ENCODE measurements at regions not wholly inside any gene's neighbourhood (a gene's known extent, or its start where the extent isn't known, plus 50 kb on each side); places are given as distances from the start of the nearest gene placed in this dataset.

DNA sequence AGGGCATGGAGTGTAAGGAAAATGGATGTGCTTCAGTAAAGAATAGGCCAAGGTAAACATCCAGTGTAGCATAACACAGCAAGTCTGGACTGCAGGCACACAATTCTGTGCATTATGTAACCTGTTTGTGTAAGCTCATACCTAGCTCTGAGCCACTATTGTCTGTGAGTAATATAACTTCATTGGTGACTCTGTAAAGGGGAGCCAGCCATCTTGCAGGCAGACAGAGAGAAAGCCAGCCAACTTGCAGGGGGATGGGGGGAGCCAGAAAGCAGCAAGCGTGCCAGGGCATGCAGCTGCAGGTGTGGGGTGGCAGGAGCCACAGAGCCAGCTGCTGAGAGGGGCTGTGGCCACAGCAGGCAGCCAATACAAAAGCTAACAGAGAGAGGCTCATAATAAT is 449.2 kb downstream of the IPMK start:
- Histone ChIP-seq H3K27ac (ENCODE audit: low read depth) (no peak overlapping the region), H3K9me2 (ENCODE audit: insufficient read depth) (peaks cover 8% of the 10 kb centered on the region; the same call in 1 of the 2 replicates), H4K20me1 (replicated peaks; ENCODE audit: insufficient read depth) (no peaks in the 10 kb centered on the region), H3K4me3 (no peak overlapping the region), H3F3A (replicated peaks; ENCODE audit: low read depth) (no peaks in the 10 kb centered on the region), H3K4me2 (no peak overlapping the region), H3K36me3 (ENCODE audit: insufficient read depth) (no peaks in the 10 kb centered on the region), H3K27me3 (ENCODE audit: insufficient read depth) (no peaks in the 10 kb centered on the region), H2AFZ (no peak overlapping the region), H3K79me2 (replicated peaks; ENCODE audit: insufficient read depth) (no peaks in the 10 kb centered on the region), H3K4me1 (ENCODE audit: insufficient read depth) (no peaks in the 10 kb centered on the region)
- no peak for DNase-seq (ENCODE audit: low spot score)
- Mint-ChIP-seq H3K4me3 (no peak overlapping the region), H3K27ac (no peak overlapping the region), H3K4me1 (no peaks in the 10 kb centered on the region), H3K9me3 (no peaks in the 10 kb centered on the region; the same call in 2 of the 3 replicates), H3K36me3 (ENCODE audit: low read depth) (no peaks in the 10 kb centered on the region), H3K27me3 (ENCODE audit: insufficient read depth, low read depth, poor library complexity) (peaks cover 2% of the 10 kb centered on the region)
- no peak for ATAC-seq
- TF ChIP-seq ETS1 (IDR thresholded peaks at IDR 0.05) (no peak), REST (IDR thresholded peaks at IDR 0.05; ENCODE audit: unreplicated experiment) (no peak), JUNB (IDR thresholded peaks at IDR 0.05; ENCODE audit: unreplicated experiment) (no peak), POLR2AphosphoS5 (IDR thresholded peaks at IDR 0.05; ENCODE audit: low read depth) (no peak), STAT1 (IDR thresholded peaks at IDR 0.05; ENCODE audit: unreplicated experiment) (no peak)

GRCh38 chr10:57817741-57818140 is 450.0 kb downstream of the IPMK start:
- Mint-ChIP-seq H3K4me1 (no peaks in the 10 kb centered on the region), H3K27ac (no peak overlapping the region), H3K4me3 (no peak overlapping the region), H3K9me3 (no peaks in the 10 kb centered on the region; the same call in 2 of the 3 replicates), H3K27me3 (ENCODE audit: insufficient read depth, low read depth, poor library complexity) (peaks cover 2% of the 10 kb centered on the region), H3K36me3 (ENCODE audit: low read depth) (no peaks in the 10 kb centered on the region)
- no peaks in the 10 kb centered on the region for H3F3A ChIP-seq (replicated peaks; ENCODE audit: low read depth)
- TF ChIP-seq NANOG (IDR thresholded peaks at IDR 0.05; ENCODE audit: borderline replicate concordance): no peak
- H4K20me1 ChIP-seq (replicated peaks; ENCODE audit: insufficient read depth): no peaks in the 10 kb centered on the region
- H2AFZ ChIP-seq: no peak overlapping the region
- ATAC-seq (no peak), DNase-seq (ENCODE audit: low spot score) (no peak)
- H3K27me3 ChIP-seq (ENCODE audit: insufficient read depth): no peaks in the 10 kb centered on the region
- H3K36me3 ChIP-seq (ENCODE audit: insufficient read depth): no peaks in the 10 kb centered on the region
- no peaks in the 10 kb centered on the region for H3K4me1 ChIP-seq (ENCODE audit: insufficient read depth)
- peaks cover 8% of the 10 kb centered on the region; the same call in 1 of the 2 replicates for H3K9me2 ChIP-seq (ENCODE audit: insufficient read depth)
- no peak overlapping the region for H3K4me3 ChIP-seq
- no peak overlapping the region for H3K27ac ChIP-seq (ENCODE audit: low read depth)
- no peaks in the 10 kb centered on the region for H3K79me2 ChIP-seq (replicated peaks; ENCODE audit: insufficient read depth)
- no peak overlapping the region for H3K4me2 ChIP-seq

- Histone ChIP-seq H3K4me2 (no peak overlapping the region), H3K9me2 (ENCODE audit: insufficient read depth) (peaks cover 8% of the 10 kb centered on the region; the same call in 1 of the 2 replicates)
- TF ChIP-seq, protein P1, sequence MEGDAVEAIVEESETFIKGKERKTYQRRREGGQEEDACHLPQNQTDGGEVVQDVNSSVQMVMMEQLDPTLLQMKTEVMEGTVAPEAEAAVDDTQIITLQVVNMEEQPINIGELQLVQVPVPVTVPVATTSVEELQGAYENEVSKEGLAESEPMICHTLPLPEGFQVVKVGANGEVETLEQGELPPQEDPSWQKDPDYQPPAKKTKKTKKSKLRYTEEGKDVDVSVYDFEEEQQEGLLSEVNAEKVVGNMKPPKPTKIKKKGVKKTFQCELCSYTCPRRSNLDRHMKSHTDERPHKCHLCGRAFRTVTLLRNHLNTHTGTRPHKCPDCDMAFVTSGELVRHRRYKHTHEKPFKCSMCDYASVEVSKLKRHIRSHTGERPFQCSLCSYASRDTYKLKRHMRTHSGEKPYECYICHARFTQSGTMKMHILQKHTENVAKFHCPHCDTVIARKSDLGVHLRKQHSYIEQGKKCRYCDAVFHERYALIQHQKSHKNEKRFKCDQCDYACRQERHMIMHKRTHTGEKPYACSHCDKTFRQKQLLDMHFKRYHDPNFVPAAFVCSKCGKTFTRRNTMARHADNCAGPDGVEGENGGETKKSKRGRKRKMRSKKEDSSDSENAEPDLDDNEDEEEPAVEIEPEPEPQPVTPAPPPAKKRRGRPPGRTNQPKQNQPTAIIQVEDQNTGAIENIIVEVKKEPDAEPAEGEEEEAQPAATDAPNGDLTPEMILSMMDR (conservative IDR thresholded peaks at IDR 0.05; ENCODE audit: low read depth in 2 of 2): no peak
- no peak for TF ChIP-seq NANOG (IDR thresholded peaks at IDR 0.05; ENCODE audit: borderline replicate concordance)
- no peak for TF ChIP-seq EZH2 (IDR thresholded peaks at IDR 0.05; ENCODE audit: low read depth, unreplicated experiment)
- no peak for TF ChIP-seq JUNB (IDR thresholded peaks at IDR 0.05; ENCODE audit: unreplicated experiment)
- no peak for TF ChIP-seq POLR2AphosphoS5 (IDR thresholded peaks at IDR 0.05; ENCODE audit: low read depth)
- TF ChIP-seq REST (IDR thresholded peaks at IDR 0.05; ENCODE audit: unreplicated experiment): no peak
- no peak for TF ChIP-seq CREB1 (CRISPR knock-in tag; IDR thresholded peaks at IDR 0.05; ENCODE audit: low read depth)
- TF ChIP-seq STAT1 (IDR thresholded peaks at IDR 0.05; ENCODE audit: unreplicated experiment): no peak
These were observed 451.7 kb downstream of the IPMK start for GRCh38 chr10:57815949-57816348.

More at GRCh38 chr10:57815949-57816348, 451.7 kb downstream of the IPMK start:
- H2AFZ ChIP-seq: no peak overlapping the region; the same call in 1 of the 2 replicates
- H3K4me1 Mint-ChIP-seq: peaks cover 5% of the 10 kb centered on the region; the same call in 2 of the 3 replicates
- H4K20me1 ChIP-seq (replicated peaks; ENCODE audit: insufficient read depth): no peaks in the 10 kb centered on the region
- no peak overlapping the region for H3K27ac Mint-ChIP-seq
- no peaks in the 10 kb centered on the region for H3K36me3 ChIP-seq (ENCODE audit: insufficient read depth)
- H3K9me3 Mint-ChIP-seq: no peaks in the 10 kb centered on the region; the same call in 2 of the 3 replicates
- H3F3A ChIP-seq (replicated peaks; ENCODE audit: low read depth): no peaks in the 10 kb centered on the region
- H3K4me1 ChIP-seq (ENCODE audit: insufficient read depth): no peaks in the 10 kb centered on the region; the same call in 1 of the 2 replicates
- H3K4me3 Mint-ChIP-seq: no peak overlapping the region
- H3K27me3 Mint-ChIP-seq (ENCODE audit: insufficient read depth, low read depth, poor library complexity): peaks cover 2% of the 10 kb centered on the region
- no peak overlapping the region for H3K4me3 ChIP-seq
- no peaks in the 10 kb centered on the region for H3K79me2 ChIP-seq (replicated peaks; ENCODE audit: insufficient read depth)
- H3K27ac ChIP-seq (ENCODE audit: low read depth): no peak overlapping the region
- ATAC-seq (no peak), DNase-seq (ENCODE audit: low spot score) (no peak)
- H3K27me3 ChIP-seq (ENCODE audit: insufficient read depth): no peaks in the 10 kb centered on the region
- H3K36me3 Mint-ChIP-seq (ENCODE audit: low read depth): no peaks in the 10 kb centered on the region
